TTC549 (cell line): ENCODE measurements at regions not wholly inside any gene's neighbourhood (a gene's known extent, or its start where the extent isn't known, plus 50 kb on each side); places are given as distances from the start of the nearest gene placed in this dataset.
"Not testable (repeated sequence)": the region's sequence is repeated elsewhere in the genome, so short reads cannot be mapped to it uniquely, and the experiment has no call there.

Source experiments
- FAIRE-seq: peaks from 2 replicates; lab custom pipeline; 2012; peaks lifted over from hg19 to GRCh38; lab: Jason Lieb, UNC

DNA sequence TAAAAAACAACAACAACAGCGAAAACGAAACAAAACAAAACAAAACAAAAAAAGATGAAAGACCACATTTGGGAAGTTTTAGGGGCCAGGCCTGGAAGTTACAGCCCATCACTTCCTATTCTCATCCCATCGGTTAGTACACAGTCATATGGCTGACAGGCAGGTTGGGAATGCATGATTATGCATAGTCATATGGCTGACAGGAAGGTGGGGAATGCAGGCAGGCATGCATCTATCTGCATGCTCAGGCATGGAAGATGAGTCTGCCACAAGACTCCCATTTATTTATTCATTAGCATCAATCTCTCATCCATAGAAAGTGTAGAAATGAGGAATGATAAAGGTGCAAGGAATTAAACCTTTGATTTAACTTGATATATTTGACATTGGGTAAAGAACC lies 325.3 kb upstream of the MEX3C start:
- no peak for FAIRE-seq

- FAIRE-seq = no peak
These were observed 326.2 kb upstream of the MEX3C start for GRCh38 chr18:51523671-51524070.

DNA sequence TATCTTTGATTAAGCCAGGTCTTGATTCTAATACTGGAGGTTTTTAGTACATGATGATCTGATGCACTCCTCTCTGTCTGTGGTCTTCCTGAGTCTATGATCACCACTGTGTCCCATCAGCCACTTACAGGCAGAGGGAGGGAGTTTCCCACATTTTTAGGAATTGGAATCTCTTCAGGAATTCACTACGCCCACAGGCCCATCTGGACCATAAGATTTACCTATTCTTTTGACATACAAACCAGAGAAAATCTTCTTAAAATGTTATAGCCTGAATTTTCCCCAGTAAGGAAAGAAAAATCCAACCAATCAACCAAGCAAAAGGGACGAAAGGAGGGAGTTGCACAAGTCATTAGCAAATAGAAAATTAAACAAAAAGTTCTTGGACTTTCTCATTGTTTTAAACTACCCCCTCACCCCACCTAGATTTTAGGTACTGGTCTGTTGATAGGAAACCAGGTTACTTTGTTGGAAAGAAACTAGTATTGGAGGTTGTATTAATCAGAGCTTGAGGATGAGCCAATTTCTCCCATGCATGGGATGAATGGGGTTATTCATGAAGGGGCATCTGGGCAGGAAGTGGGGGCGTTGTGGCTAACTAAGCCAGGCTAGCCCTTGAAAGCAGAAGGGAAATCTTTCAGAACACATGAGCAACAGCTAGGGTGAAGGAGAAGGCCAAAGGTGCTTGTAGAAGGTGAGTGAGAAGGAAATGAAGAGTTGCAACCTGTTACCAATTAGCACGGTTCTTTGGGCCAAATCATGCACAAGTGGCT lies 328.2 kb upstream of the MEX3C start:
- FAIRE-seq = no peak

GRCh38 chr18:51527826-51528225 lies 330.3 kb upstream of the MEX3C start:
- no peak for FAIRE-seq

DNA sequence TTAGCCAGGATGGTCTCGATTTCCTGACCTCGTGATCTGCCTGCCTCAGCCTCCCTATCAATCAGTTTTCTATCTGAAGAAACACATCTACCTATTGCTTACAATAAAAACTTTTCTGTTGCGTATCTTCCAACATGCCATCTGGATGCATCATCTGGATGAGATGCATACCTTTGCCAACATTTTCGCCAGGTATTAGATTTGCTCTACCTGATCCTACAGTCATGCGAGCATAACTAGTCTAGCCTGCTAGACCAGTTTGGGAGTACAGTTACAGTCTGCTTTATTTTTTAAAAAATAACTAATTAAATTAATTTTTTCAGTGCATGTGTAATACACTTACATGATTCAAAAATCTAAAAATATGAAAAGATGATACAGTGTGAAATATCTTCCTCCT lies 334.0 kb upstream of the MEX3C start:
- FAIRE-seq = no peak

GRCh38 chr18:51537487-51537886 lies 340.0 kb upstream of the MEX3C start:
- FAIRE-seq = no peak

GRCh38 chr18:51540562-51540961 lies 343.1 kb upstream of the MEX3C start:
- FAIRE-seq = no peak

DNA sequence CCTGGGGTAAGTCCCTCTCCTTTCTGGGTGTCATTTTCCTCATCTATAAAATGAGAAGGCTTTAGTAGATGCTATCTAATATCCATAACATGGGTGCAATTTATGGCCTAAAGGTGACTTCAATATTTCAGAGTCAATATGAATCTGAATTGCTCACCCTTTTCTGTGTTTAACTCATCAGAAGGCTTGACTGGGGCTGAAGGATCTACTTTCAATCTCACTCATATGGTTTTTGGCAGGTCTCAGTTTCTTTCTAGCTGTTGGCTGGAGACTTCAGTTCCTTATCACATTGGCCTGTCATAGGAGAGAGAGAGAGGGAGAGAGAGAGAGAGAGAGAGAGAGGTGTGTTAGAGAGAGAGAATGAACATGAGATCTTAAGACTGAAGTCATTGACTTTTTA lies 343.7 kb upstream of the MEX3C start:
- FAIRE-seq = no peak

DNA sequence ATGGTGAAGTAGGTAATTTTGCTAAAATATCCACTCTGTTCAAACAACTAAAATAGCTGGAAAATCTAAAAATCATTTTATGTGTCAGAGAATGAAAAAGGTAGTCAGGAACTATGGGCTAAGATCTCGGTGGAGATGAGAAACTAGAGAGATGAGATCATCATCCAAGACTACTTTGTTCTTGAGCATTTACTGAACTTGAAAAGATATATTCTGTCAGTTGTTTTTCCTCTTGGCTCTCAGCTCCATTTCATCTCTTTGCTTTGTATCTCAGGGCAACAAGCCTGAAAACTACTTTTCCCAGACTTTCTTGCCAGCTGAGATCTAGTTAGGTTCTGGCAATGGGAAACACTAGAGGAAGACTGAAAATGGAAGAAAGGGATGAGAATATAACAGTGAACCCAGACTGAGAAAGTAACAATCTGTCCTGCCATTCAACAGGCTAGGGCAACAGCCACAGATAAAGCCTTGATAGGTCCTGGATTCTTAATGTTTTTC lies 346.2 kb upstream of the MEX3C start:
- FAIRE-seq = no peak

DNA sequence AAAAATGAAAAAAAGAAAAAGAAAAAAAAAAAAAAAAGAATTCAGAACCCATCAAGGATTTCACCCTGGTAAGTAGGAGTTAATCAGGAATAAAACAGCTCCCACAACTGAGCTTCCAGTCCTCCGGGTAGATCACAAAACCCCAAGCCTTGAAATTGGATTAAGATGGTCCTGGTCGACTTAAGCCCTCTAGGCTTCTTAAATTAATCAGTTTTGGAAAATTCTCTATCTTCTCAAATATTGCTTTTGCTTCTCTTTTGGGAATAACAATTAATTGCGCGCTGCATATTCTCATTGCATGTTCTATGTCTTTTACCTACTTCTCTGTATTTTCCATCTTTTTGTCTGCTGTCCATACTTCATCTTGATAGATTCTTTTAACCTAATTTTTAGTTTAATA lies 348.0 kb upstream of the MEX3C start:
- FAIRE-seq = no peak

DNA sequence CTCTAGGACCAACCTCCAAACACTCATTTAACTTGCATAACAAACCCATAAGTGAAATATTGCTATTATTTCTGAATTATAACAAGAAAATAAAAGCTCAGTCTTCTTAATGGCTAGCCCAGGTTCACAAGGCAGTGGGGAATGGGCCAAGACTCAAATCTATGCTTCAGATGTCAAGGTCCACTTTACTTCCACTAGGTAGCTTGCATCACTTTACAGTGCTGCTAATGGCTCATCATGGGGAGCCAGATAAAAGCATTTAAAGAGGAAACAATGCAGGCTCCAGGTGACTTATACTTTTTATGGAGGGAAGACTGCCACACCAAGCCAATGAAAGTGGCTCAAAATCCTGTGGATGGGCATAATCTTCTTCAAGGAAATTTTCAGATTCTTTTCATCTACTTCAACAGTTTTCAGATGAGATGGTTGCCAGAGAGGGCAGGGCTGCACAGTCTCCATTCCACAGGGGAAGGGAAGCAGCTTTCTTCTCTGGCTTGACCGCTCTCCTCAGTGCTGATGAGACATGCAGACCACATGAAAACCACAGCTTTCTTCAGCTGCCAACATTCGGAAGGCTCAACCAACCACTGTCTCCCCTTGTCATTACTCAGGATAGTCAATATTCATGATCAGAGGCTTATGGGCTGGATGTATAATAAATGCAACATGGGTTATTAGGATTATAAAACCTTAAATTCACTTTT lies 361.9 kb upstream of the MEX3C start:
- no peak for FAIRE-seq

- FAIRE-seq = no peak
These were observed 362.4 kb upstream of the MEX3C start for GRCh38 chr18:51559902-51560287.

GRCh38 chr18:51561821-51562220 lies 364.3 kb upstream of the MEX3C start:
- FAIRE-seq = no peak

DNA sequence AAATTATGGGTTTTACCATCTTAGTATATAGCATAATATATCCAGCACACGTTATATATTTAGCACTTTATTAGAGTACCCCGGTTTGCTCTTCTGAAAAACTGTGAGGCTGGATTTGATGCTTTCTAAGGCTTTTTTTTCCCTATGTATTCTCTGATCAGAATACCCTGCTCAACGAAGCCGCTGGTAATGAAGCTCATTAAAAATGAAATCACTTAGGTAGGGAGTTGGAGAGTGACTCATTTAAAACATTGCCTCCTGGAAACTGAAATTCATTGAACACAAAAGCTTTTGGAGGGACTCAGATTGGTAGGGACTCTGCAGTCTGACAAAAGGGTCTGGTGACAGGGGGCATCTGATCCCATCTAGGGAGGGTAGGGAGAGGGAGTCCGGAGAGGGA lies 365.4 kb upstream of the MEX3C start:
- no peak for FAIRE-seq

DNA sequence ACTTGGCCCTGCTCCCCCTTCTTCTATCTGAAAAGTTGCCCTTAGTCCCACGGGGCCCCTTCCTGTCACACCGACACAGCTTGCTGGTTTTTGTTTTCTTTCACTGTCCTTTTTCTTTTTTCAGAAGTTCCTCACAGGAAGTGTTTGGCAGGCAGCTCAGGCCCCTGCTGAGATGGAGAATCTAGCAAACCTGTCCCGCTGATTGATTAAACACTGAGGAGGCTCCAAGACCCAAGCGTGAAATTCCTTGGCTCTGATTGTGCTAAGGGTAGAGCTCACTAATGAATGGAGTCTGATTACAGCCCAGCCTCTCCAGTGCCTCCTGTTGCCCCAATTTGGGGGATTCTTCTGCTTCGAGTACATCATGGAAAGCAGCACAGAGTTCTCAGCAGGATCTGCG lies 365.9 kb upstream of the MEX3C start:
- no peak for FAIRE-seq

- FAIRE-seq = no peak
These were observed 370.7 kb upstream of the MEX3C start for GRCh38 chr18:51568151-51568550.

- FAIRE-seq = no peak
These were observed 371.7 kb upstream of the MEX3C start for GRCh38 chr18:51569153-51569552.

GRCh38 chr18:51569561-51569960 lies 372.1 kb upstream of the MEX3C start:
- no peak for FAIRE-seq

- not testable (repeated sequence) for FAIRE-seq
These were observed 372.6 kb upstream of the MEX3C start for GRCh38 chr18:51570071-51570470.

DNA sequence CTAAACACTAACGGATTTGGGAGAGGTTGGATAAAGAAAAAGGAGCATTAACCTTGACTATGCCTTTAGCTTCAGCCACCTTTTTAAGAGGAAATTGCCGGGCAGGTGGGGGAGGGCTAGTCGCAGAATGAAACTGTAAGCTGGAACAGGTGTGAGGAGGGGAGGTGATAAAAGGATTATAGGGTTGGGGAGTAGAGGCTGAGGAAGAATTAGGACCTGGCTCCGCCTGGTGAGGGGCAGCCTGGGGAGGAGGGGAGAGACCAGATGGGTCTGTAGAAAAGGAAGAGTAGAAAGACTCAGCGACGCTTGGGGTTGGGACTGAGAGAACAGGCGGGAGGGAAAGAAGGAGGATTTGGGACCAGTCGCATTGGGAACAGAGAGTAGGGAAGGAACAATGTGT lies 376.4 kb upstream of the MEX3C start:
- FAIRE-seq = not testable (repeated sequence)

GRCh38 chr18:51575171-51575570 lies 377.7 kb upstream of the MEX3C start:
- FAIRE-seq = no peak

- FAIRE-seq = no peak
These were observed 381.0 kb upstream of the MEX3C start for GRCh38 chr18:51578406-51578980.

DNA sequence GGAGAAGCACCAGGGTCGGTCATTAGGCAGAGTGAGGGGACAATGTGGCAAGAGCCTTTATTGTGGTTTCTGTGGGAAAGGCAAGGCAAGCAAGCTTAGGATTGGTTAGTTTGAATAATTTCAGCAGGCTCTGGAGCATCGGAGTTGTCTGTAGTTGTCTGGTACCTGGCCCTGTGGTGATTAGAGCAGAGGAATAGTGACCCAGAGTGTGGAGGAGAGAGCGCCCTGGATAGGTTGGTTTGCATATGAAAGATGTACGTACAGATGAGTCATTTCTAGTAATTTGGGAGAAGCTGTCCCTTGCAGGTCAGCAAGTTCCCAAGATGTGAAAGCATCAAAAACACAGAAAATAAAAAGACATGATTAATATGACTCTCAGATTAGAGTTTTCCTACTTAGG lies 383.1 kb upstream of the MEX3C start:
- no peak for FAIRE-seq

DNA sequence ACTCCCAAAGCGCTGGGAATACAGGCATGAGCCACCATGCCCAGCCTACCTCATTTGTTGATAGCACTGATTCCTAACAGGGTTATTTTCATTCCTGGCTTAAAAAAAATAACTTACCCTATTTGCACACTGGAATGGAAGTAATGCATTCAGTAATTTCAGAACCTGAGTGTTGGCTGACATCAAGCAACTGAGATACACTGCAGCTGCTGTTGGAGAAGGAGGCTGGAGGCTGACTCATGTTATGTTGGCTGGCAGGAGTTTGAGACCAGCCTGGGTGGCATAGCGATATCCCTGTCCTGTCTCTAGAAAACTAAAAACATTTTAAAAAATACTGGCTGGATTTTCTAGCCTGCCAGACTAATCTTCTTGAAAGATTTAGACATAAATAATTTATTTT lies 385.1 kb upstream of the MEX3C start:
- no peak for FAIRE-seq
